ENCODE measurements at regions not wholly inside any gene's neighbourhood (a gene's known extent, or its start where the extent isn't known, plus 50 kb on each side); places are given as distances from the start of the nearest gene placed in this dataset.

- TF ChIP-seq CTCF (tag by site-specific recombination; IDR thresholded peaks at IDR 0.05), result no peak
- TF ChIP-seq SP2 (tag by site-specific recombination; IDR thresholded peaks at IDR 0.05), result no peak
- no peak for TF ChIP-seq ATF2 (tag by site-specific recombination; IDR thresholded peaks at IDR 0.05; ENCODE audit: low read depth)
- TF ChIP-seq PRDM6 (tag by site-specific recombination; IDR thresholded peaks at IDR 0.05), result no peak
- no peak for TF ChIP-seq ZNF169 (tag by site-specific recombination; IDR thresholded peaks at IDR 0.05)
- no peak for TF ChIP-seq ZNF37A (tag by site-specific recombination; IDR thresholded peaks at IDR 0.05)
- no peak for TF ChIP-seq INSM2 (tag by site-specific recombination; IDR thresholded peaks at IDR 0.05)
- no peak for TF ChIP-seq KLF16 (tag by site-specific recombination; IDR thresholded peaks at IDR 0.05)
These were observed 1009.9 kb upstream of the CNTNAP5 start for GRCh38 chr2:123015186-123015585.
